ENCODE measurements at regions not wholly inside any gene's neighbourhood (a gene's known extent, or its start where the extent isn't known, plus 50 kb on each side); places are given as distances from the start of the nearest gene placed in this dataset.

DNA sequence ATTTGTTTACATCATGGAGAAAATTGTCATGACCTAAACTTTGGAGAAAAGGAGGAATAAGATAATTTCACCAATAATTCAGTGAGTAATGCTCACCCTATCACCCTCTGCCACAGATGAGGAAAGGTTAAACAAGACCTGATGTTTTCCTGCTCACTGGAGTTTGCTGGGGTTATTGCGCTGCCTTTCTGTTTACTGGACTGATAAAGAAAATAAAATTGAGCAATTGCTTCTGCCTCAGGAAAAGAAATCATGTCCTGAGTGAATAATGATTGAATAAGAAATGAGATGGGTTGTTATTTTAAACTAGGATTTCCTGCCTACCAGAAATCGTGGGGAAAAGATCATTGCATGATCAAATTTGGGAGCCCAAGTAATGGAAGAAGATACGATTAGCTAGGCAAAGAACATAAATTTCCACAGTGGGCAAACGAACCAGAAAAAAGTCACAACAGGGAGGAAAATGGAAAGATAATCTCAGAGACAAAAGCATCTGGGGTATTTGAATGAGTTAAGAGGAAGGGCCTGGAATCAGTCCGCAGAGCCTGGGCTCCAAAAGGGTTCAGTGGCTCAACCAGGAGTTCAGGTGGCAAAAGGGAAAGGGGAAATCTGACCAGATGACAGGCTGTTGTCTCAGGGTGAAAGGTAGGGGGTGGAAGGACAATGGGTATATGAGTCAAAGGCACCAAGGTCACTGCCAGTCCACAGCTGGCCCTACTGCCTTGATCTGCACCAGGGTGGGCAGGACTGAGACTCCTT lies 146.8 kb downstream of the FAM43A start:
- no peak for DNase-seq (ENCODE audit: low read depth in 1 of 2, low spot score in 1 of 2)

DNA sequence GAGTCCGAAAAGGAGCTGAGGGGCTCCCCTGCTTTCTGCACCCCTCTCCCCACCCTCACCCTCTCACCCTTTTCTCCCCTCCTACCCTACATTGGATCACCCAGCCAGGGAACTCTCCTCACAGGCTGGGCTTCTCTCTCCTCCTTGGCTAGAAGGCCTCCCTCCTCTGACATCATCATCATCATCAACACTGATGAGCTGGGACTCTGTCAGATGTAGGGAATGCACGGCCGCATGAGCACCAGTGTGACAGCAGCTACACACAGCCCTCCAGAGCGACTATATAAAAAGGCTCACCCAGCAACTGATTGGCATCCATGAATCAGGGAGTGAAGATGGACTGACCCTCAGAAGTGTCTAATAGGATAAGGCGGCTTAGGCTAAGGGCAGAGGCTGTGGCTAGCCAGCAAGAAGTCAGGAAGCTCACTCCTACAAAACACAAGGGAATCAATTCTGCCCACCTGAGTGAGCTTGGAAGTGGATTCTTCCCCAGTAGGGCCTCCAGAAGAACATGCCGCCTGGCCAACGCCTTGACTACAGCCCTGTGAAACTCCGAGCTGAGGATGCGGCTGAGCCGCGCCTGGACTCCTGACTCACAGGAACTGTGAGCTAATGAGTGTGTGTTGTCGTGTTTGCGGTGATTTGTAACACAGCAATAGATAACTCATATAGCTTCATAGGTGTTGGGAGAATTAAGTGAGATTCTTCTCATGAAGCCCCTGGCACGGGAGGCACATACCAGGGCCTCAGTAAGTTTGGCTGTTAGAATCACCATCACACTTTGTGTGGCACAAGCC lies 147.6 kb downstream of the FAM43A start:
- DNase-seq (ENCODE audit: low read depth in 1 of 2, low spot score in 1 of 2): no peak

DNA sequence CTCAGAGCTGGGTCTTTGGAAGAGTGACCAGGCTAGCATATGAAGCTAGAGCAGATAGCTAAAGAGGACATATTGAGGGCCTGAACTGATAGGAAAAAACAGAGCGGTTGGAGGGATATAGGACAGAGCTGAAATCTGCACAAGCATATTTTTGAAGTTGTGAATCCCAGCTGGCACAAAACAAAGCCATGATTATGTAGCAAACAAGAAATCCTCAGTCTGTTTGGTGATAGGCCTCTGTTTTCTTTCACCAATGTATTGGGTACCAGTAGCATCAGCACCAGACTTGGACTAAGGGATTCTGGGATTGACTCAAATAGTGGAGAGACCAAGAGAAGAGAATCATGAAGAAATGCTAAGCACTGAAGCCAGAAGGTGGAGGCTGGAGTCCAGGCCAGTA lies 151.0 kb downstream of the FAM43A start:
- no peak for DNase-seq (ENCODE audit: low read depth in 1 of 2, low spot score in 1 of 2)

DNA sequence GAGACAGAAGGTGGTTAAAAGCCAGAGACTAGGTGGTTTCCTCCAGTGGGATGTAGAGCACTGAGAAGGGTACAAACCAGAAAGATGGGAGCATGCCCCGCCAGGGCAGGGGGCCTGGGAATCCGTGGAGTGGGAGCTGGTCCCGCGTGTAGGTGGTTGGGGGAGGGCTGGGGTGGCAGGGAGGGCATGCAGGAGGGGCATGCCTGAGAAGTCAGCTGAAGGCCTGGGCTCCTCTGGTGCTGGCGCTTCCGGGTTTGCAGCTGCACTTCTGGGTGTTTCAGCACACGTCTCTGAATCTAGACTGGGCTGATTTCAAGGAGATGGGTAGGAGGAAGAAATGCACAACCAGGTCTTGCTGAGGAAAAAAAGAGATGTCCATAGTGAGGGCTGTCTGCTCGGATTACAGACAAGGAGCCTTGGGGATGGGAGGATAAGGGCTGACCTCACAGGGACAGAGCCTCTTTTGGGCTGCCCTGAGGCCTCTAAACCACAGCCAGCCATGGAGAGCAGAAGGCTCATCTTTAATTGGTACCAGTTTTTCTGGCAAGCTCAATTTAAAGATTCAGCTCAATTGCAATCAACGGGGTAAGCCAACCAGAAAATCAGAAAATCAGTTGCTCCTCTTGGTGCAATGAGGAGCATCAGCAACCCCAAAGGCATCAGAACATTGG lies 151.9 kb downstream of the FAM43A start:
- DNase-seq (ENCODE audit: low read depth in 1 of 2, low spot score in 1 of 2): no peak

DNA sequence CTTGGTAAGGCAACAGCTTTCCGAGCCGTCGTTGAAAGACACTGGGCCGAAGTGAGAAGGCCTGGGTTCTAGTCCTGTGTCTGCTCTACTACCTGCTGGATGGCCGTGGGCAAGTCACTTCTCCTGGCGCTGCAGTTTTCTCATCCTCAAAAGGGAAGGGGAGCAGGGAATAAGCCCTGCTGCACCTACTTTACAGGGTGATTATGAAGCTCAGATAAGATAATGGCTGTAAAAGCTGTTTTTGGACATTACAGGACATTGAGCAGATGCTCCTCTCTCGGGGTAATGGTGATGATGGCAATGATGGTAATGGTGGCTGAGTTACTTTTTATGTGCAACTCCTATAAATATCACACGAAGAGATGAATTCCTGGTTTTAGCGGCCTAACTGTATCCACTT lies 152.6 kb downstream of the FAM43A start:
- DNase-seq (ENCODE audit: low read depth in 1 of 2, low spot score in 1 of 2): no peak

DNA sequence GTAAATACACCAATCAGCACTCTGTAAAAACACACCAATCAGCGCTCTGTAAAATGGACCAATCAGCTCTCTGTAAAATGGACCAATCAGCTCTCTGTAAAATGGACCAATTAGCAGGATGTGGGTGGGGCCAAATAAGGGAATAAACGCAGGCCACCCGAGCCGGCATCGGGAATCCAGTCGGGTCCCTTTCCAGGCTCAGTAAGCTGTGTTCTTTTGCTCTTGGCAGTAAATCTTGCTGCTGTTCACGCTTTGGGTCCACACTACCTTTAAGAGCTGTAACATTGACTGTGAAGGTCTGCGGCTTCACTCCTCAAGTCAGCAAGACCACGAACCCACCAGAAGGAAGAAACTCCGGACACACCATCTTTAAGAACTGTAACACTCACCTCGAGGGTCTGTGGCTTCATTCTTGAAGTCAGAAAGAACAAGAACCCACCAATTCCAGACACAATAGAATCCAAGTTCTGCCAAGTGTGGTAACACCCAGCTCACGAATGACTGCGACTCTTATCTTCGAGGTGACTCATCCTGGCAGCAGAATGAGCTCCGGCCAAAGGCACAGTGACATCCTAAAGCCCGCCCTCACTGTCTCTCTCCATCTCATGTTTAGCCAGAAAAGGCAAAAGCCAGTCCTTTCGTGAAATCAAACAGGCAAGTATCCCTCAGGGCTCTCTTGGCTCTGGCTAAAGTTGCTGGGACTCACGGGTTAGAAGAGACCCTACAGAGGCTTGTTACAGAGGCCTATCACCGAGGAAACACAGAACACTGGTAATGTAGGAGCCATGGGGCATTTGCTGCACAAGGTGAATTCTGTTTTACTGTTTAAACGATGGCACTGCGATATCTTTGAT lies 155.2 kb downstream of the FAM43A start:
- no peak for DNase-seq (ENCODE audit: low read depth in 1 of 2, low spot score in 1 of 2)

DNA sequence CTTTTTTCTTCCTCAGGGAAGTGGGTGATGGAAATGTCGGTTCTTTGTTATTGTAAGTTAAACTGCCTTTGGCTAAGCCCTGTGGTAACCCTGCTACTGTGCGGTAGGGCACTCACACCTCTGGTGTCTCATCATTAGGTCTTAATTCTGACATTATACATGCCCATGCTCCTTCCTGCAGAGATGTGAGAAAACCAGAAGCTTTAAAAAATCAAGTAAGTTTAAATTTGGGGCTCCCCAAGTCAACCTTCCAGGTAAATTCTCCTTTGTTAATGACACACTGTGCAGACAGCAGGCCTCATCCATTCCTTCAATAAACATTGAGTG lies 155.8 kb downstream of the FAM43A start:
- DNase-seq (ENCODE audit: low read depth in 1 of 2, low spot score in 1 of 2): no peak

DNA sequence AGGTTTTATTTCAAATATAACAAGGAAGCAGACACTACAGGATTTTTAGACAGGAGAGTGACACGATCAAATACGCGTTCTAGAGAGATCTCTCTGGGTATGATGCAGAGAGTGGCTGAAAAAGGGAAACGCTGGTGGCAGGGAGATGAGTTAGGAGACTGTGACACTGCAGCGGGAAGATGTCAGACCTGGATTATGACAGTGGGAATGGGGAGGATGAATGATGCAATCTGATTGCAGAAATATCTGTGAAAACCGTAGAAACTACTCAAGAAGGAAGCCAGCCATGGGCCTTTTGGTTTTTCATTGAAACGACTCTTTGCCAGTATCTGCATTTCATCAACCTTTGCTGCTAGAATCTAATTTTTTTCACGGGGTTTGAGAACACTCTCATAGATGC lies 157.9 kb downstream of the FAM43A start:
- no peak for DNase-seq (ENCODE audit: low read depth in 1 of 2, low spot score in 1 of 2)

DNA sequence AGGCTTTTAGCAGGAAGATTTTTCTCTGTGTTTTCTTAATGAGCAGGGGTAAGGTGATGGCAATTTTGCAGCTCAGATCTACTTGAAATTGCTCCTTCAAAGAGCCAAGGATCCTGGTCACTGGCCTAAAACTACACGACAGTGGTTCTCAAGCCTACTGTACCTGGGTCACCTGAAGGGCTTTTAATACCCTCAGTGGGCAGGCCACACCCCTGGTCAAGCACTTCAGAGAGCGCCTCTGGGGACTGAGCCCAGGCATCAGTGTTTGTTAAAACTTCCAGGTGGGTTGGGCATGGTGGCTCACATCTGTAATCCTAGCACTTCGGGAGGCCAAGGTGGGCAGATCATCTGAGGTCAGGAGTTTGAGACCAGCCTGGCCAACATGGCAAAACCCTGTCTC lies 158.4 kb downstream of the FAM43A start:
- DNase-seq (ENCODE audit: low read depth in 1 of 2, low spot score in 1 of 2): no peak

DNA sequence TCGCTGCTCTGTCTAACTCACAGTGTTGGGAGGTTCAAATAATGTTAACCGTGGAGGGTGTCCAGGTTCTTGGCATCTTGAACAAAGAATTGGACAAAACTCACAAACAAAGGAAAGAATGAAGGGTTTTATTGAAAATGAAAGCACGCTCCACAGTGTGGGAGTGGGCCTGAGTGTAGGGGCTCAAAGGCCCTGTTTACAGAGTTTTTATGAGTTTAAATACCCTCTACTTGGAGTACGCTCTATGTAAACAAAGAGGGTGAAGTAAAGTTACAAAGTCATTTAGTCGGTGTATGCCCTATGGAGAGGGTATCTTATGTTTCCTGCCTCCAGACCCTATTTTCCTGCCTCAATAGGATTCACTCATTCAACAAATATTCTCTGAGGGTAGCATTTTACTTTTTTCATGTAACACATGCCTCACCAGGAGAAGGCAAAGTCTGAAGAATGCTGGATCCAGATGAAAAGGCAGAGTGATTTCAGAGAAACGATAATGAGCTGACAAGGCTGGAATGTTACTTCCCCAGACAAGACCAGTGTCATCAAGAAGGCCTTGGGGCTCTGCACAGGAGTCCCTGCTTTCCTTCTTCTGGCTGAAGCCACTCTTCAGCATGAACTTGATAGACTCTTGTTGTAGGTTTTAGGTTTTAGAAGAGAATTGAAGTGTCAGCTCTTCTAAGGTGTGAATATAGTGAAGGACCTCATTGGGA lies 163.6 kb downstream of the FAM43A start:
- DNase-seq (ENCODE audit: low read depth in 1 of 2, low spot score in 1 of 2): no peak

DNA sequence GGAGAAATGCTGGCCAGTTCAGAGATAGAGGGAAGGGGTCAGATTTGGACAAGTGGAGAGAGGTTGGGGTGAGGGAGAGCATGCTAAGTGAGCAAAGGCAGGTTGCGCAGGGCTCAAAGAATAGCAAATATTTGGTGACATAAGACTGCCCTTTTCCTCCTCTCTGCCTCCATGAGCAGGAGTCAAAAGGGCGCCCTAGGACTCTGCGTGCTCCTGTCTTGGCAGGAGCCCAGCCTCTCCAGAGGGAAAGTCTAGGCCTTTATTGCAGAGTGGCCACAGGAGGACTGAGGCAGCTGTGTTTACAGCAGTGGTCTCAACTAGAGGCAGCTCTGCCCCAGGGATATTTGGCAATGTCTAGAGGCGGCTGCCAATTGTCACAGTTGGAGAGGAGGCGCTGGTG lies 165.6 kb downstream of the FAM43A start:
- no peak for DNase-seq (ENCODE audit: low read depth in 1 of 2, low spot score in 1 of 2)

DNA sequence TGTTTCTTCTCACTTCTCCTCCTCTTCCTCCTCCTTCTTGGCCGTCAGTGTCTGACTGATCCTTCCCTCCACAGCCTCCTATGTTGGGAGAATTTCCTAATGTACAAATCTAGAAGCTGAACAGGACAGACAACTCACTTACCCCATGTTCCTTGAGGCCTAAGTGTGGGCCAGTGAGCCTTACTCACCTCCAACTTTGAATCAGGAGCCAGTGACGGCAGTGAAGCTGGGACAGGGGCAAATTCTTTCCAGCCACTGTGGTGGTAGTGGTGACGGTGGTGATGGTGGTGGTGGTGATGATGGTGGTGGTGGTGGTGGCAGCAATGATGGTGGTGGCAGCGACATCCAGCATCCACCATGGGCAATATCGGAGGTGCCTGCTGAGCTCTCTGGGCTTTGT lies 166.3 kb downstream of the FAM43A start:
- no peak for DNase-seq (ENCODE audit: low read depth in 1 of 2, low spot score in 1 of 2)

DNA sequence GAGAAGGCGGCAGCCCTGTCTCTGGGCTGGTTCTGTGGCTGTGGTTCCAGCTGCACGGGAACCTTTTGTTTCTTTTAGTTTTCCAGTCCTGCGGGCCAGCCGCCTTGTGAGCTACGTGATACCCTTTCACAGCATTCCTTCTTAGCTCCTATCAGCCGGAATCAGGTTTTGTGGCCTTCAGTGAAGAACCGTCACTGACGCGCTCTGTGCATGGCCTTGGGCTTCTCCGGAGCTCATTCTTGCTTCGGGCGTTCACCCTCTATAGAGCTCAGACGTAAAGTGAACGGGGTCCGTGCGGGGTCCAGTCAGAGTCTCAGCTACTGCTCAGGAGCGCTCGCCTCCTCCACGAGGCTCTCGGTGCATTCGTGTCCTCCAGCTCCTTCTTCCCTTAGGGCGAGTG lies 166.7 kb downstream of the FAM43A start:
- no peak for DNase-seq (ENCODE audit: low read depth in 1 of 2, low spot score in 1 of 2)

DNA sequence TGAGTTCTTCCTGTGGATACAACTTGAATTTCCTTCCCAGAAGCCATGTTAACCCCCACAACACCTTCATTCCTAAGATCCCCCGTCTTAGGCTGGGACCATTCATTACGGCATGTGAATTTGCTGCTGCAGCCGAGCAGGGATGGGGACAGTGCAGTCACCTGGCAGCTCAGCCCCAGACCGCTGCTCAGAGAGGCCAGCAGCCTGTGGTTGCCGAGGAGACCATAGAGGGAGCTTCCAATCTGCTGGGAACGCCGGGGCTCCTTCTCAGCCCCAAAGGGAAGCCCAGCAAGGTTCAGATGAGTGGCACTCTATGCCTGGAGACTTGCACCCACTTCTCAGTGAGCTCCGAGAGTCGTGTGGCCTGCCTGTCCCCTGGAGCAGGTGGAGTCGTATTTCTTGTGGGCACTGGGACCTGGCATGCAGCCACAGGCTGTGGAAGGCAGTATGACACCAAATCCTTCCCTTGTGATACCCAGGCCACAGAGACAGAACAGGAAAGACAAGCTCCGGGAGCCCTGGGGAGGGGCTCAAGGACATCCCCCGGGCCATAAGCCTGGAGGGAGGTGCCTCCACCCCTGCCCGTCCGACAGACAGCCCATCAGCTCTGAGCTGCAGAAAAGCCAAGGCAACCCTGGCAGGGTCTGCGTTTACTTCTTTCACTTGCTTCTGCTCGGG lies 167.3 kb downstream of the FAM43A start:
- DNase-seq (ENCODE audit: low read depth in 1 of 2, low spot score in 1 of 2): no peak

DNA sequence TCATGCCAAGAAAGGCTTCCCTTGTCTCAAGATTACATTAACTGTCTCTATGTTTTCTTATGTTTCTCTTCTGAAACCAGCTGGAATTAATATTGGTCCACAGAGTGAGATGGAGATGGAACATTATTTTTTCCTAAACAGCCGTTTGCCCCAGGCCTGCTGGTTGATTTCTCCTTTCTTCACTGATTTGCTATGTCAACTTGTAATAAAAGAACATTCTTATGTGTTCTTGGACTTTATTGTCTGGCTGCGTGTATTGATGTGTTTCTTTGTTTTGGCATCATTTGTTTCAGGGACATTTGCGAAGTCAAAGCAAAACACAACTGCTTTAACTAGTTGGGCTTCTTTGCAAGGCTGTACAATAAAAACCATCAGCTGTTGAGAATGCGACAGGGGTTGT lies 168.5 kb downstream of the FAM43A start:
- DNase-seq (ENCODE audit: low read depth in 1 of 2, low spot score in 1 of 2): no peak

DNA sequence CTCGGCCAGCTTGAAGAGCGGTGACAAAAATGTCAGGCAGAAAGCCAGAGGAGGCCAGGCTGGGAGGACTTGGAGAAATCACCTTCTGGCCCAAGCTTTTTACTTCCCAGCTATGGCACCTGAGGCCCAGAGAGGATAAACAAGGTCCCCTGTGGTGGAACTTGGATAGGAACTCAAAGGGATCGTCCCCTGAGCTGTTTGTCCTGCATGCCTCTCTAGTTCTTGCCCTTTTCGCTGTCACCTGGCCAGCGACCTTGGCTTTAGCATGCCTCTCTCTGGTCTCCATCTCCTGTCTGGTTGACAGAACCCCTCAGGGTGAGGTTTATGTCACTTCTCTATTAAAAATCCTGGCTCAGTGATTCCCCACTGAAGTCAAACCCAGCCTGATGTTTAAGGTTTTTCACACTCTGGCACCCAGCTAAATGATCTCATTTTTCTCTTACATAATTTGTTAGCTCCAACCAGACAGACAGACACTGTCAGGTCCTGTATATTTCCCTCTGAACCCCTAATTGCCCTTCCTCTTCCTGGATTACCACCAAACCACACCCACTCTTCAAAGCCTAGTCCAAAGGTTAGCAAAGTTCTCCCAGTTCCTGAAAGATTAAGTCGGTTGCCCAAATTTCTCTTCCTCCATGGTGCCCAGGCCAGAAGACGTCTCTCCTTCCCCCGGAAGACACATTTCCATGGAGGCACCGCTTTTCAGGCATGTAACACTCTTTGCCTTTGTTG lies 169.1 kb downstream of the FAM43A start:
- DNase-seq (ENCODE audit: low read depth in 1 of 2, low spot score in 1 of 2): no peak

DNA sequence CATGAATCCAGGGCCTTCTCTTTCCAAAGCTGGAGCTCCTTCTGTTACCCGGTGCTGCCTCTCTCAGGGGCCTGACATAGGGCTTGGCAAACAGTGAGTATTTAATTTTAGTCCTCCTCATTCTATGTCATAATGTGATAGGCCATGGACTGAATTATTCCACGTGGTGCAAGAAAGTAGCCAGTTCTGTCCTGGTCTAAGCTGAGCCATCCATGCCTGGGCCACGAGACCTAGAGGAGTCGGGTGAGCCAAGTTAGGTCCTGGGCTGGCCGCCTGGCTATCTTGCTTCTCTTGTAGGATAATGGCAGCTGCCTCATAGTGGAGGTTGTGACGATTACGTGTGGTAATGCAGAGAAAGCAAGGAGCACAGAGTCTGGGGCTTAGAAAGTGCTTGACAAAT lies 170.6 kb downstream of the FAM43A start:
- no peak for DNase-seq (ENCODE audit: low read depth in 1 of 2, low spot score in 1 of 2)

DNA sequence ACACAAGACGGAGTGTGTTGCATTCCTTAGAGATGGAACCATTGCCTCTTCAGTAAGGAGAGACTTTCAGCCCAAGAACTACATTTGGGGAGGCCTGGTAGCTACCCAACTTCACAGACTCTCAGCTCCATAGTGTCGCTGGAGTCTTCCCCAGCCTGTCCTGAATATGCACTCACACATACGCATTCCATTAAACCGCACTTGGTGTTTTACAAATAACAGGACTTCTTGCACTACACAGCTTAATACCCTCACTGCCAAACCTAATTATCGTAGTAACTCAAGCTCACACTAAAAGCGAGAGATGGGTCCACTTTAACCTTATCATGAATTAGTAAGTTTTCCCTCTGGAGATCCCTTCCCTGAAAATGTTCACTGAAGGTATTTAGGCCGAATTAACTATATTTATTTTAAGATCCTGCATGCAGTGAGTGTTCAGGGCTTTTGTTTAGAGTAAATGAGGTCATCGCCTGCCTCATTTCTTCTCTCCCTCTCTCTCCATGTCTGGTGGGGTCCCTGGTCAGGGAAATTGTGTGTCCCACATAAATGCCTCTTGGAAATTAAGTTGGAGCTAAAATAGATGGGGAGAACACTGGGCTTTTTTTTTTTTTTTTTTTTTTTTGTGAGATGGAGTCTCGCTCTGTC lies 171.9 kb downstream of the FAM43A start:
- no peak for DNase-seq (ENCODE audit: low read depth in 1 of 2, low spot score in 1 of 2)

DNA sequence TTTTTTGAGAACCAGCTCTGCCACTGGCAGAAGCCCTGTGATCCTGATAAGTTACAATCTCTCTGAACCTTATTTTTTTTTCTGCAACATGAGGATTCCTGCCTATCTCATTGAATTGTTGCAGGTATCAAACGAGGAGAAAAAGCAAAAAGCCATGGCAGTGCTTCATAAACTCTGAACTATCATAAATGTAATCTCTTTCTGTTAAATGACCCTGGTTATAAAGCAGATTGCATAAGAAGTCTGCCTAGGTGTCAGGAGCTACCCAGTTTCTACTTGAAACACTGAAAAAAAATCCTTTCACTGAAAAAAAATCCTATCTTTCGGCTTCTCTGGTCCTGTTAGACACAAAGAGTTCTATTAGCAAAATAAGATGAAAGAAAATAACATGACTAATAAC lies 172.7 kb downstream of the FAM43A start:
- DNase-seq (ENCODE audit: low read depth in 1 of 2, low spot score in 1 of 2): no peak
